HG03060 (cell line): ENCODE measurements at regions not wholly inside any gene's neighbourhood (a gene's known extent, or its start where the extent isn't known, plus 50 kb on each side); places are given as distances from the start of the nearest gene placed in this dataset.
"Not testable (repeated sequence)": the region's sequence is repeated elsewhere in the genome, so short reads cannot be mapped to it uniquely, and the experiment has no call there.

Experiments
- ATAC-seq: cut with Tn5 transposase; IDR thresholded peaks from one replicate; pipeline ENCODE4 v1.9.1; 2021; ENCODE audit warnings: low read depth, moderate number of reproducible peaks; ENCODE audit not compliant: unreplicated experiment

- ATAC-seq = no peak
Observed at GRCh38 chr20:22529150-22530019, 55.0 kb downstream of the FOXA2 start.

- no peak for ATAC-seq
Observed at GRCh38 chr20:22526512-22527012, 57.8 kb downstream of the FOXA2 start.

GRCh38 chr20:22525821-22526220 lies 58.6 kb downstream of the FOXA2 start:
- no peak for ATAC-seq

GRCh38 chr20:22525069-22525820 lies 59.1 kb downstream of the FOXA2 start:
- ATAC-seq = no peak

- no peak for ATAC-seq
Observed at GRCh38 chr20:22524393-22525015, 59.9 kb downstream of the FOXA2 start.

- no peak for ATAC-seq
Observed at GRCh38 chr20:22523499-22524392, 60.6 kb downstream of the FOXA2 start.

- no peak for ATAC-seq
Observed at GRCh38 chr20:22523128-22523498, 61.3 kb downstream of the FOXA2 start.

- ATAC-seq = no peak
Observed at GRCh38 chr20:22522701-22523100, 61.7 kb downstream of the FOXA2 start.

- ATAC-seq = not testable (repeated sequence)
Observed at GRCh38 chr20:22521940-22522339, 62.4 kb downstream of the FOXA2 start.

- ATAC-seq = no peak
Observed at GRCh38 chr20:22520381-22520780, 64.0 kb downstream of the FOXA2 start.

GRCh38 chr20:22515264-22515663 lies 69.1 kb downstream of the FOXA2 start:
- no peak for ATAC-seq

GRCh38 chr20:22513574-22513973 lies 70.8 kb downstream of the FOXA2 start:
- no peak for ATAC-seq

GRCh38 chr20:22512911-22513489 lies 71.4 kb downstream of the FOXA2 start:
- ATAC-seq = no peak

- ATAC-seq = no peak
Observed at GRCh38 chr20:22511943-22512910, 72.1 kb downstream of the FOXA2 start.

- no peak for ATAC-seq
Observed at GRCh38 chr20:22509843-22510147, 74.6 kb downstream of the FOXA2 start.

- ATAC-seq = no peak
Observed at GRCh38 chr20:22509090-22509842, 75.1 kb downstream of the FOXA2 start.

GRCh38 chr20:22508426-22508825 lies 75.9 kb downstream of the FOXA2 start:
- no peak for ATAC-seq
